SK-N-SH (cell line): ENCODE measurements at regions not wholly inside any gene's neighbourhood (a gene's known extent, or its start where the extent isn't known, plus 50 kb on each side); places are given as distances from the start of the nearest gene placed in this dataset.

ENCODE experiments used
- CTCF ChIA-PET: fragments of 300-600, 350-600 bp; formaldehyde crosslinking; extraction: SDS; loops from one replicate; lab custom pipeline; 2021; lab: Yijun Ruan, JAX
- POLR2A ChIA-PET: fragments of 350-600 bp; sonication (Branson Sonifier 250); formaldehyde crosslinking; extraction: SDS; loops from one replicate; lab custom pipeline; 2020; ENCODE audit warnings: antibody characterized with exemption, inconsistent platforms; lab: Yijun Ruan, JAX
- DNase-seq: peaks from one replicate; pipeline ENCODE4 v3.0.0; 2012
- H2AFZ ChIP-seq: fragments of 200-600 bp; sonication (generic); 2 replicates; pipeline ENCODE4 v1.8.1; 2016; ENCODE audit warnings: antibody characterized with exemption, mild to moderate bottlenecking, low read depth
- H3F3A ChIP-seq: fragments of 200-600 bp; sonication (generic); replicated peaks from 2 replicates; pipeline ENCODE3; 2016; ENCODE audit warnings: antibody characterized with exemption, mild to moderate bottlenecking; ENCODE audit not compliant: insufficient read depth
- H3K27ac ChIP-seq, 2 experiments: fragments of 200-500 bp in 1 of 2; fragments of 200-600 bp in 1 of 2; sonication (Bioruptor generic) in 1 of 2; sonication (generic), shearing (Covaris generic) in 1 of 2; 2 replicates each; pipeline versions ENCODE4 v1.5.1 to v1.6.1; 2014 to 2016; ENCODE audit warnings: low read depth in 2 of 2, inconsistent platforms in 1 of 2, low read length in 1 of 2, mild to moderate bottlenecking in 1 of 2, mixed read lengths in 1 of 2
- H3K27me3 ChIP-seq: fragments of 200-600 bp; sonication (generic), shearing (Covaris generic); 2 replicates; pipeline ENCODE4 v1.6.1; 2016; ENCODE audit warnings: mixed run types; ENCODE audit not compliant: insufficient read depth
- H3K36me3 ChIP-seq, 2 experiments: fragments of 200-500 bp in 1 of 2; fragments of 200-600 bp in 1 of 2; sonication (Bioruptor generic) in 1 of 2; sonication (generic) in 1 of 2; replicated peaks in 1 of 2; 2 replicates each; pipeline versions ENCODE3 to v1.5.1; 2014 to 2016; ENCODE audit warnings: low read length in 1 of 2, mild to moderate bottlenecking in 1 of 2; ENCODE audit not compliant: insufficient read depth in 2 of 2, control insufficient read depth in 1 of 2
- H3K4me1 ChIP-seq, 2 experiments: fragments of 200-500 bp in 1 of 2; fragments of 200-600 bp in 1 of 2; sonication (Bioruptor generic) in 1 of 2; sonication (generic), shearing (Covaris generic) in 1 of 2; 2 replicates each; pipeline versions ENCODE4 v1.5.1 to v1.6.1; 2014 to 2016; ENCODE audit warnings: low read depth in 1 of 2, low read length in 1 of 2, mixed run types in 1 of 2; ENCODE audit not compliant: insufficient read depth in 2 of 2, control insufficient read depth in 1 of 2
- H3K4me2 ChIP-seq: fragments of 200-600 bp; sonication (generic), shearing (Covaris generic); 2 replicates; pipeline ENCODE4 v1.6.1; 2017; ENCODE audit warnings: mixed run types
- H3K4me3 ChIP-seq, 2 experiments: fragments of 200-500 bp in 1 of 2; fragments of 200-600 bp in 1 of 2; sonication (Bioruptor generic) in 1 of 2; sonication (generic), shearing (Covaris generic) in 1 of 2; 2 replicates each; pipeline versions ENCODE4 v1.5.1 to v1.8.1; 2014 to 2016; ENCODE audit warnings: low read depth in 2 of 2, inconsistent platforms in 1 of 2, low read length in 1 of 2, mild to moderate bottlenecking in 1 of 2, mixed read lengths in 1 of 2, moderate library complexity in 1 of 2
- H3K79me2 ChIP-seq: fragments of 200-600 bp; sonication (generic); 2 replicates; pipeline ENCODE4 v1.8.1; 2017; ENCODE audit warnings: mild to moderate bottlenecking; ENCODE audit not compliant: insufficient read depth
- H3K9ac ChIP-seq: fragments of 200-600 bp; sonication (generic); 2 replicates; pipeline ENCODE4 v1.6.1; 2017; ENCODE audit warnings: mixed run types
- H3K9me2 ChIP-seq: fragments of 200-600 bp; sonication (generic); 2 replicates; pipeline ENCODE4 v1.6.1; 2017; ENCODE audit warnings: mixed run types
- H3K9me3 ChIP-seq: fragments of 200-600 bp; sonication (generic); 2 replicates; pipeline ENCODE4 v1.6.1; 2017; ENCODE audit warnings: mixed run types, mild to moderate bottlenecking, moderate library complexity
- H4K20me1 ChIP-seq: fragments of 200-600 bp; sonication (generic); 2 replicates; pipeline ENCODE4 v1.6.1; 2017; ENCODE audit warnings: mild to moderate bottlenecking, mixed run types; ENCODE audit not compliant: insufficient read depth
- CHD2 ChIP-seq: fragments of 150-350 bp; IDR thresholded peaks from 2 replicates; pipeline ENCODE4 v1.6.1; 2018; ENCODE audit warnings: low read length; ENCODE audit not compliant: partially characterized antibody
- CTCF ChIP-seq: fragments of 200-600 bp; sonication (generic); IDR thresholded peaks from 2 replicates; pipeline ENCODE4 v1.6.1; 2017; ENCODE audit warnings: antibody characterized with exemption, mild to moderate bottlenecking, moderate library complexity
- ELF1 ChIP-seq: IDR thresholded peaks from 2 replicates; pipeline ENCODE4 v1.4.0; 2012
- EP300 ChIP-seq, 2 experiments: IDR thresholded peaks; 2 replicates each; pipeline versions ENCODE4 v1.4.0 to v1.6.1; 2012; ENCODE audit warnings: borderline replicate concordance in 1 of 2, low read depth in 1 of 2, low read length in 1 of 2
- FOSL2 ChIP-seq: IDR thresholded peaks from 2 replicates; pipeline ENCODE4 v1.4.0; 2012; ENCODE audit warnings: low read depth, mild to moderate bottlenecking, moderate library complexity, borderline replicate concordance
- FOXJ3 ChIP-seq: sonication (generic); formaldehyde crosslinking; IDR thresholded peaks from 2 replicates; pipeline ENCODE4 v1.5.1; 2020; ENCODE audit warnings: mild to moderate bottlenecking, missing genetic modification reagents
- FOXM1 ChIP-seq: IDR thresholded peaks from 2 replicates; pipeline ENCODE4 v1.4.0; 2012; ENCODE audit warnings: low read depth, mild to moderate bottlenecking
- MEF2A ChIP-seq: IDR thresholded peaks from 2 replicates; pipeline ENCODE4 v1.4.0; 2012; ENCODE audit warnings: low read depth, borderline replicate concordance
- NFIC ChIP-seq: IDR thresholded peaks from 2 replicates; pipeline ENCODE4 v1.4.0; 2012; ENCODE audit warnings: borderline replicate concordance
- NRF1 ChIP-seq: IDR thresholded peaks from 2 replicates; pipeline ENCODE4 v1.6.1; 2012; ENCODE audit warnings: low read depth, mild to moderate bottlenecking, low read length
- PBX3 ChIP-seq: IDR thresholded peaks from 2 replicates; pipeline ENCODE4; 2012
- RAD21 ChIP-seq: IDR thresholded peaks from 2 replicates; pipeline ENCODE4 v1.6.1; 2012; ENCODE audit warnings: mild to moderate bottlenecking, low read length
- SIN3A ChIP-seq: IDR thresholded peaks from 2 replicates; pipeline ENCODE4 v1.6.1; 2012; ENCODE audit warnings: low read depth, mild to moderate bottlenecking, low read length, moderate library complexity, borderline replicate concordance
- SMC3 ChIP-seq: IDR thresholded peaks from 2 replicates; pipeline ENCODE4 v1.6.1; 2012; ENCODE audit warnings: low read depth, low read length, improper control_type of control experiment
- USF1 ChIP-seq: IDR thresholded peaks from 2 replicates; pipeline ENCODE4 v1.4.0; 2012; ENCODE audit warnings: low read depth, borderline replicate concordance
- YY1 ChIP-seq: IDR thresholded peaks from 2 replicates; pipeline ENCODE4 v1.4.0; 2012; ENCODE audit warnings: low read depth, mild to moderate bottlenecking
- WGBS: methylation state at CpG from one replicate; pipeline ENCODE4 v1.1.6; 2017; ENCODE audit warnings: low lambda C conversion rate; 5-methylcytosine and 5-hydroxymethylcytosine counted together

GRCh38 chr6:50998905-50999304, 180.2 kb downstream of the TFAP2B start:
- no peak overlapping the region for H3K27ac ChIP-seq
- H3K36me3 ChIP-seq, result no peaks in the 10 kb centered on the region
- 79% methylated on average over 1 of the region's 1 CpG for WGBS
- POLR2A ChIA-PET, result no interaction called here
- TF ChIP-seq FOXJ3 (CRISPR knock-in tag) (no peak), MEF2A (no peak), ELF1 (no peak), EP300 (IDR thresholded peaks at IDR 0.05; ENCODE audit: borderline replicate concordance in 1 of 2, low read depth in 1 of 2, low read length in 1 of 2) (no peak), CHD2 (no peak), CTCF (no peak)
- CTCF ChIA-PET, result no interaction called here
- no peaks in the 10 kb centered on the region for H3K9me2 ChIP-seq
- H3K27me3 ChIP-seq, result no peaks in the 10 kb centered on the region
- H2AFZ ChIP-seq, result no peak overlapping the region
- H3K4me2 ChIP-seq, result no peak overlapping the region
- H3K9me3 ChIP-seq, result no peaks in the 10 kb centered on the region
- DNase-seq, result no peak
- H3K4me1 ChIP-seq, result no peaks in the 10 kb centered on the region; a peak in 1 of 4 replicates
- no peak overlapping the region for H3K9ac ChIP-seq
- H3K4me3 ChIP-seq, result no peak overlapping the region
- no peaks in the 10 kb centered on the region for H3K79me2 ChIP-seq
- no peaks in the 10 kb centered on the region for H3F3A ChIP-seq
- H4K20me1 ChIP-seq, result no peaks in the 10 kb centered on the region

- TF ChIP-seq RAD21, result no peak
- no peak for TF ChIP-seq YY1
- TF ChIP-seq NFIC, result no peak
- TF ChIP-seq SMC3, result no peak
- no peak for TF ChIP-seq SIN3A
- TF ChIP-seq ELF1, result no peak
- TF ChIP-seq NRF1, result no peak
- no peak for TF ChIP-seq FOSL2
- no peak for TF ChIP-seq USF1
- TF ChIP-seq FOXM1, result no peak
- TF ChIP-seq PBX3, result no peak
- Histone ChIP-seq H3K79me2 (no peaks in the 10 kb centered on the region), H2AFZ (no peak overlapping the region), H3K9me3 (no peaks in the 10 kb centered on the region), H4K20me1 (no peaks in the 10 kb centered on the region), H3K4me1 (no peaks in the 10 kb centered on the region; a peak in 2 of 4 replicates), H3K27me3 (no peaks in the 10 kb centered on the region), H3K9me2 (no peaks in the 10 kb centered on the region), H3K9ac (no peak overlapping the region), H3K36me3 (no peaks in the 10 kb centered on the region), H3K4me2 (no peak overlapping the region), H3K27ac (no peak overlapping the region), H3F3A (no peaks in the 10 kb centered on the region), H3K4me3 (no peak overlapping the region)
- DNase-seq, result no peak
- POLR2A ChIA-PET, result no interaction called here
- WGBS, result 34% methylated on average over 1 of the region's 1 CpG
- CTCF ChIA-PET, result interaction anchor here (0.8 to 1.1 kb wide), 2 partner anchors 27 to 678 kb away, joined by 3 read pairs; no protein-coding TSS in a partner anchor
Observed at GRCh38 chr6:51001399-51001798, 182.7 kb downstream of the TFAP2B start.
